ENCODE measurements at regions not wholly inside any gene's neighbourhood (a gene's known extent, or its start where the extent isn't known, plus 50 kb on each side); places are given as distances from the start of the nearest gene placed in this dataset.

- DNase-seq = no peak
Observed at GRCh38 chr3:117746066-117746465, 1036.5 kb downstream of the TUSC7 start.

GRCh38 chr3:117748131-117748530 is 1038.6 kb downstream of the TUSC7 start:
- DNase-seq = no peak

- no peak for DNase-seq
Observed at GRCh38 chr3:117750674-117751269, 1041.2 kb downstream of the TUSC7 start.

- DNase-seq = no peak
Observed at GRCh38 chr3:117751651-117752050, 1042.1 kb downstream of the TUSC7 start.

GRCh38 chr3:117752984-117753717 is 1043.6 kb downstream of the TUSC7 start:
- DNase-seq = no peak

DNA sequence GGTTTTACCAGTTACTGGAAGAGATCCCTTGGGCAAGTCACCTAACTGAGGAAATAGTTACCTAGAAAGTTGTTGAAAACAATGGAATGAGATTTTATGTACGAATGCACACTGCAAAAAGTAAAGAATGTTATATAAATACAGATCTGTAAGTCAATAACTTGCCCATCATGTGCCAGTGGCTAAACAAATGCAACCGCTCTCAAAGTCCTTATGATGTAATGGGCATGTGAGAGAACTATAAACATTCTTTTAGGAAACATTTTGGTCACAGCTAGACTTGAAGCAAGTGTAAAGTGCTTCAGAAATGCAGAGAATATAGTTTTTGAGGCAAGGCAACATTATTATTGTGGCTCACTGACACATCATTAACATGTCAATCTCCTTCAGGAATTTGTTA is 1044.5 kb downstream of the TUSC7 start:
- DNase-seq = no peak

DNA sequence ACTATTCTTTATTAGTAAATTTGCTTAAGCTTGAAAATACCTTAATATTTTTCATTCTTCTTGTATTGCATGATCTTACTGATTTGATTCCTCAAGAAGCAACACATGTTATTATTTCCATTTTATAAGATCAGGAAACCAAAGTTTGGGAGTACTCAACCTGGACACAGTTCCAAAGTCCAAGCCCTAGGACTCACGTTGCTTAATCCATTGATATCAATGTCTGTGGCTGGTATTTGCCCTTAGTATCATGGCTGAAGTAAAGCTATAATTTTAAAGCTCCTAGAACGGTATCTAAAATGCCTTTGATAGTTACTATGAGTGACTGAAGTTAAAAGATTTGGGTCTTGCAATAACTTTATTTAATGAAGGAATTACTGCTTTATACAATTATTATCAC is 1045.3 kb downstream of the TUSC7 start:
- no peak for DNase-seq

DNA sequence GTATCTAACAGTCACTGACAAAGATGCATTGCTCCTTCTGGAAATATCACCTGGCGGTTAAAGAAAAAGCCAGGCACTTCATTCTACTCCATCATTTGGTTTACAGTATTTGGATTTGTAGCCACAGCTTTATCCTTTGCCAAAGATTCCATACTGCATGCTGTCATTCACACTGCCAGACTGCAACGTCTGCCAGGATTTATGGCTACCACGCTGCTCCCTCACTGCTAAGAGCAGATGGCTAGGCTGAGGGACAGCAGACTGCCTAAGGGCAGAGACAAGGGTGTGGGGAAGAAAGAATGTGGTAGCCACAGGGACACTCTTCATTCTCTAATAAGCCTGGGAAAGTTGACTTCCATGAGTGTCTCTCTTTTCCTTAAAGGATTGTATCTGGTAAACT is 1047.0 kb downstream of the TUSC7 start:
- DNase-seq = no peak

- no peak for DNase-seq
Observed at GRCh38 chr3:117761703-117762620, 1052.4 kb downstream of the TUSC7 start.

GRCh38 chr3:117762621-117763037 is 1053.0 kb downstream of the TUSC7 start:
- DNase-seq = no peak

- DNase-seq = no peak
Observed at GRCh38 chr3:117763561-117763960, 1054.0 kb downstream of the TUSC7 start.

GRCh38 chr3:117768581-117768980 is 1059.0 kb downstream of the TUSC7 start:
- DNase-seq = no peak

GRCh38 chr3:117774130-117774529 is 1064.6 kb downstream of the TUSC7 start:
- no peak for DNase-seq

- DNase-seq = no peak
Observed at GRCh38 chr3:117786349-117786748, 1076.8 kb downstream of the TUSC7 start.

DNA sequence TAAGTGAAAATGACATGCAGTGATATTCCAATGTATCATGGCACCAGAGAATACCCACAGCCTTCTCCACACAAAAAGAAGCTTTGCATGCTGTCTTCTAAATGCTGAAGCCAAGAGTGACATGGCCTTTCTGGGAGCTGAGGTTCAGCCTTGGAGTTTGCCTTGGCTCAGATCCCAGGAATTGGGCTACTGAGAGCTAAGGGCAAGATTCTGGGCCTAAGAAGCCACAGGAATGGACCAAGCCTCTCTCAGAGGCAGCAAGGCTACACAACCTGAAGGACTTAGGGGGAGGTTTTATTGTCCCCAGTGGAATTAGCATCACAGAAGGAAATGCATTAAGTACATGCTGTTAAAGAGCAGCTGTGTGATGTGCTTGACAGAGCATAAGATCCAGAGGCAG is 1078.5 kb downstream of the TUSC7 start:
- DNase-seq = no peak

GRCh38 chr3:117788506-117788905 is 1078.9 kb downstream of the TUSC7 start:
- no peak for DNase-seq

DNA sequence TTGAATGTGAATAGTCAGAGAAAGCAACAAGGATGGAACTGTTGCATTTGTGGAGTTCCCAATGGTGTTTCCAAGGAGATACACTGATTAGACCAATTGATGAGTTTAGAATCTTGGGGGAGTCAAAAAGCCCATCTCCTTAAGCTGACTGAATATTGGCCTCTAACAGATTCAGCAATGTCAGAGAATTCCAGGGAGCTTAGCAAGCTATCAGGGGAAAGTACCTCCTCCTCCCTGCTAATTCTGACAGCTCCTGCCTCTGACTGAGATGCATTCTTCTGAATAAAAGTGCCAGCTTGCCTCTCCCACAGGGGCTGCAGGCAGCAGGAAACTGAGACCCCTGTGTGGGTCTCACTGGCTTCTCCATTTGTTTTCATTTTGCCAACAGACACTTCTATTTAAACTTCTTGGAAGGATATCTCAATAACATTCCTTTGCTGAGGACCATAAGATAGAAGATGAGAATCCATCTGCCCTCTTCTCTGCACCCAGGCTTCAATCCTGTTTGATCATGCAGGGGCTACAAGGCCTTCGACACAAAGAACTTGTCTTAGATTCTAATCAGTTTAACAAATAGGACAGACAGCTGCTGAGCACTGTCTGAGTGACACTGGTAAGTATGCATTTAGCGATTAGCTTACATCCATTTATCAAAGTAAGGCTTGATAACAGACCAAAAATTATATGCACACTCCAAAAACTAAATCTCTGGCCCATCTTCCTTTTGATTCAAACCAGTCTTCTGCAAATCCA is 1080.8 kb downstream of the TUSC7 start:
- no peak for DNase-seq

DNA sequence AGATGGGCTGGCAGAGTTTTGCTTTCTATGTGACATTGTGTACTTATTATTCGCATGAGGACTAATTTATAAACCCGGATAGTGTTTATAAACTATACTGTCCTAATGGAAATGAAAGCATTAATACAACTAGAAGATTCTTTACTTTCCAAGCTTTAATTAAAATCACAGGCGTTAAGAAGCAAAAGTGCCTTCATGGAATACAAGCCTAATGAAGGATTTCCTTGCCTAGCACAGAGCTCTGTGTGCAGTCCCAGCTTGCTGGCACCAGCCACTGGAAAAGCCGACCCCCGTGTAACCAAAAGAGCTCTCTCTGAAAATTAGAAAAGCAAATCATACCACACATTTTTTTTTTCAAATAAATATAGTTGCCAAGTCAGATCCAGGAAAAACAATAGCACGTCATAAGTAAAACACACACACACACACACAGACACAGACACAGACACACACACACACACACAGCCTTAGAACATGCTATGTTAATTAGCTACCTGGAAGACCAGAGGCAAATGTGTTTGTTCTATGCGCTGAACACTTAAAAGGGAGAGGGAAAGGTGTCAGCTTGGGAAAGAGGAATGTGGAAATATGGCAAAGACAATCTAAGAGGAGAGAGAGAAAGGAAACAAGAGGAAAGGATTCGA is 1084.2 kb downstream of the TUSC7 start:
- no peak for DNase-seq

DNA sequence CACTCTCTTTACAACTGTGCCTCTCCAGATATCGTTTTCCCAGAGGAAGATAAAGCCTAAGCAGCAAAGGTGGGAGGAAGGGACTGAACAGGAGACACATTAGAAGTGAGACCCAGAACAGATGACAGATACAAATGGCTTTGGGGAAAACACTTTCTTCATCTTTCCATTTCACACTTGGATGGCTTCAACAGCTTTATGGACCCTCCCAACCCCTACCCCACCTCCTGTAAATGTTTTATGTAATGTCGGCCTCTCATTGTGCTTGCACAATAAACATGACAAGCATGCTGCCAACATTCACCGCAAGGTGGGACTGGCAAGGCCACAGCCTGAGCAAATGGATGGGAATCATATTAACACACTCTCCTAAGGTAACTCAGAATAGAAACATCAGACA is 1088.6 kb downstream of the TUSC7 start:
- DNase-seq = no peak

DNA sequence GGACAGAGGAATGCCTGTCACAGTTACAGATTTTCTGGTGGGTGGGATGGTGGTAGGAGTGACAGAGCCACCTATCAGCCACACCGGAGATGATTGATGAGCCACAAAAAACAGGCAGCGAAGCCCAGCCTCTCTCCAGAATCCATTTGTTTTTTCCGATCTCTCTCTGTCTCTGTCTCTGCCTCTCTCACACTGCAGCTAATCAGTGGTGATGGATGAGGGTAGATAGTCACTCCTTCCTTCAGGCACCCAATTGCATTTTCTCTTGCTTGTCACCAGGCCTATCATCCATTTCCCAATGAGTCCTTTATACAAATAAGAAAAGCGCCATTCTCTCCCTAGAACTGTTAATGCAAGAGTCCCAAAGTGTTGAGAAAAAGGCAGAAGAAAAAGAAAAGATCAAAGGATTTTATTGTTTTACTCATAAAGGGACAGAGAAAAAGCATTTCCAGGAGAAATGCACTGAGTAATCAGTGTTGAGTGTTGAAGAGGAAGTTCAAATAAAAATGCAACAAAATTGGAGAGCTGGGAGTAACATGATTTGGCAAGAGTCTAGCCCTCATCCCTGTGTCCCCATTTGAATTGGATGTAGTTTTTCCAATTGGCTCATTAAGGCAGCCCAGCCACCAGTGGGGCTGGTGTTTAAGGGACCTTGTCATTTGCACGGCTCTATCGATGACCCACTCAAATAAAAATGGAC is 1089.3 kb downstream of the TUSC7 start:
- no peak for DNase-seq

DNA sequence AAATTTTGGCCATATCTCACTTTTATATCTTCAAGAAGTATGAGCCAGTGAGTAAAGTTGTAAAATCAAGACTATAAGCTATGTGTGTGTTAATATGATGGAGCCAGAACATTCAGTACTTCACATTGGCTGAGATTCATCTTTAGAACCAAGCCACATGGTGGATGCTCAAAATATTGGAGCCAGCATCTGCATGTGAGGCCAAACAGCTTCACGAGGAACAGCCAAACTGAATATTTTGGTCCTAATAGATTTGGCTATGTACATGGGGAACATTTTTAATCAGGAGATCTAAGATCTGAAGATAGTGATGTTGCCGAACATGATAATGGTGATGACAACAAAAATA is 1089.8 kb downstream of the TUSC7 start:
- no peak for DNase-seq

GRCh38 chr3:117801912-117802239 is 1092.3 kb downstream of the TUSC7 start:
- DNase-seq = no peak

All from stimulated activated CD4-positive, alpha-beta T cell treated with anti-CD3 and anti-CD28 coated beads, Interleukin-1b, Interleukin-23, amount 100 ng/mL, for 48 hours (primary cell).